DND-41 (cell line): ENCODE measurements at regions not wholly inside any gene's neighbourhood (a gene's known extent, or its start where the extent isn't known, plus 50 kb on each side); places are given as distances from the start of the nearest gene placed in this dataset.

ENCODE experiments used
- EZH2 ChIP-seq: IDR thresholded peaks from 3 replicates; pipeline ENCODE4 v1.6.1; 2012; ENCODE audit warnings: borderline replicate concordance, low read depth, mild to moderate bottlenecking, moderate library complexity, low read length, inconsistent platforms; ENCODE audit not compliant: severe bottlenecking
- TF ChIP-seq, protein P1 (sequence below): IDR thresholded peaks from 2 replicates; pipeline ENCODE4 v1.5.1; 2012; ENCODE audit warnings: borderline replicate concordance, low read length, moderate library complexity, mild to moderate bottlenecking; ENCODE audit not compliant: poor library complexity, severe bottlenecking; ENCODE audit errors: extremely low read depth

DNA sequence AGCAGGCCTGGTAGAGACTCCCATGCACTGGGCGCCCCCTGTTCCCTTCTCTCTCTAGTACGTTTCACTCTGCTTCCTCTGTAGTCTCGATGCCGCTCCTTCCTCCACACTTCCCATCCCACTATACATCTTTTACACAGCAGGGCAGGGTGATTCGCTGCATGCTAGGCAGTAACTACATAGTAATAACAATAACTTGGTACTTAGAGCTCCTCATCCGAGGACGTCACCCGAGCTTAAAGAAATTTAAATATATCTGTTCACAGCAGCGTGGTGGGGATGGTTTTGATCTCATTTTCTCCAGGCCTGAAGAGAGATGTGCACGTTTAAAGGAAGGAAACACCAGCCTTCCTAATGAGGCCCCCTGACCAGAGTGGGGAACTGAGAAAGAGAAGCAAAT lies 276.9 kb downstream of the SKAP2 start:
- TF ChIP-seq, protein P1, sequence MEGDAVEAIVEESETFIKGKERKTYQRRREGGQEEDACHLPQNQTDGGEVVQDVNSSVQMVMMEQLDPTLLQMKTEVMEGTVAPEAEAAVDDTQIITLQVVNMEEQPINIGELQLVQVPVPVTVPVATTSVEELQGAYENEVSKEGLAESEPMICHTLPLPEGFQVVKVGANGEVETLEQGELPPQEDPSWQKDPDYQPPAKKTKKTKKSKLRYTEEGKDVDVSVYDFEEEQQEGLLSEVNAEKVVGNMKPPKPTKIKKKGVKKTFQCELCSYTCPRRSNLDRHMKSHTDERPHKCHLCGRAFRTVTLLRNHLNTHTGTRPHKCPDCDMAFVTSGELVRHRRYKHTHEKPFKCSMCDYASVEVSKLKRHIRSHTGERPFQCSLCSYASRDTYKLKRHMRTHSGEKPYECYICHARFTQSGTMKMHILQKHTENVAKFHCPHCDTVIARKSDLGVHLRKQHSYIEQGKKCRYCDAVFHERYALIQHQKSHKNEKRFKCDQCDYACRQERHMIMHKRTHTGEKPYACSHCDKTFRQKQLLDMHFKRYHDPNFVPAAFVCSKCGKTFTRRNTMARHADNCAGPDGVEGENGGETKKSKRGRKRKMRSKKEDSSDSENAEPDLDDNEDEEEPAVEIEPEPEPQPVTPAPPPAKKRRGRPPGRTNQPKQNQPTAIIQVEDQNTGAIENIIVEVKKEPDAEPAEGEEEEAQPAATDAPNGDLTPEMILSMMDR: no peak
- no peak for TF ChIP-seq EZH2
